ENCODE measurements at regions not wholly inside any gene's neighbourhood (a gene's known extent, or its start where the extent isn't known, plus 50 kb on each side); places are given as distances from the start of the nearest gene placed in this dataset.

DNA sequence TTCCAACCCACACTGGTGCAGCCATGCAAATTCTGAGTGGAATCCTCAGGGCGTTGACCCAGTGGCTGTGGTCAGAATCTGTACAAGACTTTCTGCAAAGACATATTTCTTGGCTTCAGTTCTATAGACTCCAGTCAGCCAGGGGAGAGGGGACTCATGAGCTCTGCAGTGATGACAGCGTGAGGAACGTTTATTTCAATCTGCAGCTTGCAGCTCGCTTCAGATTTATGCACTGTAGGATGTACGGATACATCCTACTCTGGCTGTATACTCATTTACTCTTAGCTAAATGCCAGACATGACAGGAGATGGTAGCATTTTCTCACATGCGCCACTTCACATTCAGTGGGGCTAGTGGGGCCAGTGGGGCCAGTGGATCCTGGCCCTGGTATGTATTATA lies 276.1 kb downstream of the FGF9 start:
- WGBS, 2 experiments (ENCODE audit: extremely low coverage in 2 of 2, insufficient read length in 1 of 2): 80% methylated on average over 1 of the region's 6 CpGs; no CpG with 5 or more reads in 1 of the 2 experiments
- H3K23ac ChIP-seq (ENCODE audit: low read depth, low read length): no peak overlapping the region

More for the DNA sequence above, 276.1 kb downstream of the FGF9 start:
- ChIA-PET POLR2A (ENCODE audit: unreplicated experiment) (no interaction called here), CTCF (interaction anchor here (0.8 kb wide), 1 partner anchor 10 kb away, joined by 4 read pairs; no protein-coding TSS in a partner anchor)
- H4K8ac ChIP-seq (ENCODE audit: low read depth in 2 of 2, low read length in 2 of 2): no peak overlapping the region
- H3K36me3 ChIP-seq (ENCODE audit: control insufficient read depth, insufficient read depth, low read length): no peaks in the 10 kb centered on the region
- no peak overlapping the region for H3K56ac ChIP-seq (ENCODE audit: extremely low read depth, insufficient read depth, low read length)
- peaks cover 5% of the 10 kb centered on the region for H3K4me1 ChIP-seq (ENCODE audit: control insufficient read depth, insufficient read depth, low read length)
- no peak overlapping the region for H2AK5ac ChIP-seq (ENCODE audit: low read depth, low read length)
- H3K4me2 ChIP-seq (ENCODE audit: low read depth, low read length): no peak overlapping the region
- no peaks in the 10 kb centered on the region for H3K9me1 ChIP-seq (ENCODE audit: insufficient read depth, low read length)
- H3K4ac ChIP-seq (ENCODE audit: low read depth, low read length): no peak overlapping the region
- H3K9me3 ChIP-seq (ENCODE audit: control insufficient read depth, insufficient read depth, low read length): peaks cover 18% of the 10 kb centered on the region
- H2BK120ac ChIP-seq (ENCODE audit: low read depth, low read length): no peak overlapping the region
- in situ Hi-C loops (cut with MboI; ENCODE audit: low sequenced_read_pairs) (no loop called here), intact Hi-C loops (cut with micrococcal nuclease) (no loop called here), dilution Hi-C loops (cut with HindIII; ENCODE audit: low sequenced_read_pairs, unreplicated experiment) (no loop called here)
- no peak overlapping the region for H4K5ac ChIP-seq (ENCODE audit: low read depth, low read length)
- no peaks in the 10 kb centered on the region for H3K79me1 ChIP-seq (ENCODE audit: low read depth in 1 of 2, low read length in 2 of 2)
- H3K14ac ChIP-seq (replicated peaks; ENCODE audit: low read depth, low read length): no peak overlapping the region
- no peak overlapping the region for H2AFZ ChIP-seq (replicated peaks; ENCODE audit: low read length, poor library complexity)
- no peak overlapping the region for H3K9ac ChIP-seq (ENCODE audit: low read depth, low read length)
- TF ChIP-seq CHD1 (IDR thresholded peaks at IDR 0.05; ENCODE audit: low read depth, low read length): no peak
- TF ChIP-seq MXI1 (IDR thresholded peaks at IDR 0.05; ENCODE audit: borderline replicate concordance, low read depth, low read length): no peak
- TF ChIP-seq SMC3 (IDR thresholded peaks at IDR 0.05; ENCODE audit: low read depth, low read length): no peak
- TF ChIP-seq FOS (IDR thresholded peaks at IDR 0.05; ENCODE audit: low read depth, low read length): no peak
- TF ChIP-seq USF2 (IDR thresholded peaks at IDR 0.05; ENCODE audit: low read depth, low read length): no peak
- TF ChIP-seq RCOR1 (IDR thresholded peaks at IDR 0.05; ENCODE audit: insufficient replicate concordance, low read length): no peak
- no peak for TF ChIP-seq RAD21 (IDR thresholded peaks at IDR 0.05; ENCODE audit: low read length)
- no peak for TF ChIP-seq POLR2A (IDR thresholded peaks at IDR 0.05; ENCODE audit: low read depth, low read length)
- TF ChIP-seq MAZ (IDR thresholded peaks at IDR 0.05; ENCODE audit: borderline replicate concordance, low read depth, low read length): no peak
- TF ChIP-seq NFE2L2 (IDR thresholded peaks at IDR 0.05; ENCODE audit: low read depth, low read length): no peak
- TF ChIP-seq CEBPB (IDR thresholded peaks at IDR 0.05; ENCODE audit: low read depth, low read length): no peak
- TF ChIP-seq, protein P1, sequence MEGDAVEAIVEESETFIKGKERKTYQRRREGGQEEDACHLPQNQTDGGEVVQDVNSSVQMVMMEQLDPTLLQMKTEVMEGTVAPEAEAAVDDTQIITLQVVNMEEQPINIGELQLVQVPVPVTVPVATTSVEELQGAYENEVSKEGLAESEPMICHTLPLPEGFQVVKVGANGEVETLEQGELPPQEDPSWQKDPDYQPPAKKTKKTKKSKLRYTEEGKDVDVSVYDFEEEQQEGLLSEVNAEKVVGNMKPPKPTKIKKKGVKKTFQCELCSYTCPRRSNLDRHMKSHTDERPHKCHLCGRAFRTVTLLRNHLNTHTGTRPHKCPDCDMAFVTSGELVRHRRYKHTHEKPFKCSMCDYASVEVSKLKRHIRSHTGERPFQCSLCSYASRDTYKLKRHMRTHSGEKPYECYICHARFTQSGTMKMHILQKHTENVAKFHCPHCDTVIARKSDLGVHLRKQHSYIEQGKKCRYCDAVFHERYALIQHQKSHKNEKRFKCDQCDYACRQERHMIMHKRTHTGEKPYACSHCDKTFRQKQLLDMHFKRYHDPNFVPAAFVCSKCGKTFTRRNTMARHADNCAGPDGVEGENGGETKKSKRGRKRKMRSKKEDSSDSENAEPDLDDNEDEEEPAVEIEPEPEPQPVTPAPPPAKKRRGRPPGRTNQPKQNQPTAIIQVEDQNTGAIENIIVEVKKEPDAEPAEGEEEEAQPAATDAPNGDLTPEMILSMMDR (conservative IDR thresholded peaks at IDR 0.05; ENCODE audit: low read depth, low read length): no peak
- no peak for TF ChIP-seq BHLHE40 (IDR thresholded peaks at IDR 0.05; ENCODE audit: low read depth, low read length)
- no peak for TF ChIP-seq ELK1 (IDR thresholded peaks at IDR 0.05; ENCODE audit: borderline replicate concordance, low read depth, low read length)
- no peak overlapping the region for H2AK9ac ChIP-seq (replicated peaks; ENCODE audit: low read depth, low read length, poor library complexity)
- DNase-seq (no peak), ATAC-seq (ENCODE audit: low read depth) (no peak)
- H3K4me3 ChIP-seq (ENCODE audit: insufficient read depth, low read depth, low read length): no peak overlapping the region
- no TSS peak for BruUV-seq (replicated peaks)
- H4K91ac ChIP-seq (ENCODE audit: insufficient read depth, low read depth, low read length): no peak overlapping the region
- no peak overlapping the region for H3K27ac ChIP-seq (ENCODE audit: insufficient read depth, low read length)
- H2BK20ac ChIP-seq (ENCODE audit: low read depth, low read length): no peak overlapping the region
- no peak overlapping the region for H2BK15ac ChIP-seq (ENCODE audit: low read depth, low read length)
- no peak overlapping the region for H3K18ac ChIP-seq (ENCODE audit: low read depth, low read length)
- no peaks in the 10 kb centered on the region for H4K20me1 ChIP-seq (ENCODE audit: insufficient read depth, low read length)
- H3K27me3 ChIP-seq (ENCODE audit: control insufficient read depth, insufficient read depth, low read length): no peaks in the 10 kb centered on the region; the same call in 1 of the 2 replicates
- no peak overlapping the region for H2BK5ac ChIP-seq (ENCODE audit: low read depth, low read length, poor library complexity, severe bottlenecking)
